ENCODE measurements at regions not wholly inside any gene's neighbourhood (a gene's known extent, or its start where the extent isn't known, plus 50 kb on each side); places are given as distances from the start of the nearest gene placed in this dataset.

DNA sequence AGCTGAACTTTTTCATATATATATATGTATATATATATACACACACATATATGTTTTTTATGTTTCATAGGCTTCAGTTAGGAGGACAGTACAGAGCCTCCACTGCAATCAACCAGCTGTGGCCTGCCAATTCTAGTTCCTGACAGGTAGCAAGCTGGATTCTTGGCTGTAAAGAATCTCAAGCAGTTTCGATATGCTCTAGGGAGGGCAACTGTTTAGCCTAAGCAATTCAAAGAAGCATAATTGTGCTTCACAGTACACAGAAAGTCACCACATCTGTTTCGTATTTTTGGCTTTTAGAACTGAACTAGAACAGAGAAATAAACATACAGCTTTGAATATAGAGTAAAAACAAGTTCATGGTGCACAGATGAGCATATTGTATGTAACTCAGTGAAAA is 152.4 kb upstream of the ARRDC3 start:
- Histone ChIP-seq H3K9me3 (no peaks in the 10 kb centered on the region), H3K27me3 (no peaks in the 10 kb centered on the region), H3K4me3 (replicated peaks in 1 of 3) (no peak overlapping the region), H3K36me3 (no peaks in the 10 kb centered on the region), H3K4me1 (no peaks in the 10 kb centered on the region), H3K27ac (no peak overlapping the region)
- TF ChIP-seq, protein P1, sequence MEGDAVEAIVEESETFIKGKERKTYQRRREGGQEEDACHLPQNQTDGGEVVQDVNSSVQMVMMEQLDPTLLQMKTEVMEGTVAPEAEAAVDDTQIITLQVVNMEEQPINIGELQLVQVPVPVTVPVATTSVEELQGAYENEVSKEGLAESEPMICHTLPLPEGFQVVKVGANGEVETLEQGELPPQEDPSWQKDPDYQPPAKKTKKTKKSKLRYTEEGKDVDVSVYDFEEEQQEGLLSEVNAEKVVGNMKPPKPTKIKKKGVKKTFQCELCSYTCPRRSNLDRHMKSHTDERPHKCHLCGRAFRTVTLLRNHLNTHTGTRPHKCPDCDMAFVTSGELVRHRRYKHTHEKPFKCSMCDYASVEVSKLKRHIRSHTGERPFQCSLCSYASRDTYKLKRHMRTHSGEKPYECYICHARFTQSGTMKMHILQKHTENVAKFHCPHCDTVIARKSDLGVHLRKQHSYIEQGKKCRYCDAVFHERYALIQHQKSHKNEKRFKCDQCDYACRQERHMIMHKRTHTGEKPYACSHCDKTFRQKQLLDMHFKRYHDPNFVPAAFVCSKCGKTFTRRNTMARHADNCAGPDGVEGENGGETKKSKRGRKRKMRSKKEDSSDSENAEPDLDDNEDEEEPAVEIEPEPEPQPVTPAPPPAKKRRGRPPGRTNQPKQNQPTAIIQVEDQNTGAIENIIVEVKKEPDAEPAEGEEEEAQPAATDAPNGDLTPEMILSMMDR (IDR thresholded peaks at IDR 0.05) = no peak
- no peak for TF ChIP-seq POLR2A (IDR thresholded peaks at IDR 0.05)
- intact Hi-C loops (cut with DNase I) = no loop called here
- no peak for DNase-seq
- WGBS, 2 donors = 41 to 49% methylated on average over 2 of the region's 2 CpGs

DNA sequence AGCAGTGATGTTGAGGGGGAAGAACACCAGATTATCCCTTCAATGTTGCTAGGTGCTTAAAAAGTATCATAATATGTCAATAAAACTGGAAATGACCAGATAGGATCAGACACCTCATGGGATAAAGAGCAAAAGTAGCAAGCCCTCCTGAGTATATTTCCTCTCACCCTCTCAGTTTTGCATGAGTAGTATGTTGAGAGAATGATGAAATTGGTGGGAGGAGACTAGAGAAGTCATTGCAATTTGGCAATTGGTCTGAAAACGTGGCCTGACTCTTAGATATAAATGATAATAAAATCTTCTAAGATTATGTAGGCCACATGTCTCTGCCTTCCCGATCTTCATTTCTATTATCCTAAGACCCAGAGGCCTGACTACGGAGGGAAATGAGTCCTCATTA is 151.2 kb upstream of the ARRDC3 start:
- intact Hi-C loops (cut with DNase I) = no loop called here

DNA sequence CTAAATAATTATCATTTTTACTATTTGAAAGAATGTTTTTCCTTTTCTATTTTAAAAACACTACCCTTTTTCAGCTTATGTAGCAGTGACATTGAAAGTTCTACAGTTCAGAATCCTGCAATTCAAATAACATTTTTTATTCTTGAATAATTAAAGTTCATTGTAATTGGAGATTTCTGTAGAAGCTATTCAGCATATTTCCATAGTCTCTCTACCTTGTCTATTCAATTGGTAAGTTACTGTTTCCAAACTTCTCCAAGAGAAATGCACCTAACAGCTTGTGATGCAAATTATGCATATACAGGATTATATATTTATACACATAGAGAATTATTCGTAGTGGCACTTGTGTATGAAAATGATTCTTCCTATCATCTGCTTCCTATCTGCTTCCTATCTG is 149.7 kb upstream of the ARRDC3 start:
- H3K27me3 ChIP-seq = no peaks in the 10 kb centered on the region
- no peaks in the 10 kb centered on the region for H3K9me3 ChIP-seq
- no peak for TF ChIP-seq POLR2A (IDR thresholded peaks at IDR 0.05)
- TF ChIP-seq, protein P1 (IDR thresholded peaks at IDR 0.05) = no peak
- intact Hi-C loops (cut with DNase I) = no loop called here
- H3K27ac ChIP-seq = no peak overlapping the region
- H3K4me1 ChIP-seq = no peaks in the 10 kb centered on the region
- no peak overlapping the region for H3K4me3 ChIP-seq (replicated peaks in 1 of 3)
- DNase-seq = no peak
- WGBS, 2 donors = 86 to 88% methylated on average over 1 of the region's 1 CpG
- H3K36me3 ChIP-seq = no peaks in the 10 kb centered on the region

More for the DNA sequence above, 151.2 kb upstream of the ARRDC3 start:
- no peak overlapping the region for H3K27ac ChIP-seq
- WGBS, 2 donors = 79% methylated on average over 3 of the region's 3 CpGs
- TF ChIP-seq, protein P1 (IDR thresholded peaks at IDR 0.05) = no peak
- no peak for TF ChIP-seq POLR2A (IDR thresholded peaks at IDR 0.05)
- no peaks in the 10 kb centered on the region for H3K36me3 ChIP-seq
- no peaks in the 10 kb centered on the region for H3K4me1 ChIP-seq
- no peak for DNase-seq
- H3K4me3 ChIP-seq (replicated peaks in 1 of 3) = no peak overlapping the region
- H3K27me3 ChIP-seq = no peaks in the 10 kb centered on the region
- no peaks in the 10 kb centered on the region for H3K9me3 ChIP-seq

DNA sequence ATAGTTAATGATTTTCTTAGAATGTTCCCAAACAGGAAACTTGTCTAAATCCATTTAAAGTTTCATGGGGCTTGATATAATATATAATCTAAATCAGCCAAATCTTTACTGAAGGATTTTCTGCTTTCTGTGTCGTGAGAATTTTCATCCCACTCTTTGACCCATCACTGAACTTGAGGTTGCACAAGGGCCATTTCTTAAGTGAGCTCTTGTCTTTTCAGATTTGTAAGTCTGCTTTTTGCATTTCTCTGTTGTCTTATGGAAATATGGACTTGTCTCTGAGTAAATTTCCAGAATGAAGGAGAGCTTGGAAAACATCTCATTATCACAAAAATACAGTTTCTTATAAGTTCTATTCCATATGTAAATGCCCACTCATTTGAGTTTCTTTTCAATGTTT is 149.2 kb upstream of the ARRDC3 start:
- Histone ChIP-seq H3K27ac (no peak overlapping the region), H3K36me3 (no peaks in the 10 kb centered on the region), H3K27me3 (no peaks in the 10 kb centered on the region), H3K4me3 (replicated peaks in 1 of 3) (no peak overlapping the region), H3K9me3 (no peaks in the 10 kb centered on the region), H3K4me1 (no peaks in the 10 kb centered on the region)
- no peak for DNase-seq
- TF ChIP-seq POLR2A (IDR thresholded peaks at IDR 0.05) = no peak
- TF ChIP-seq, protein P1 (IDR thresholded peaks at IDR 0.05) = no peak
- WGBS, 2 donors = 60 to 67% methylated on average over 1 of the region's 1 CpG
- intact Hi-C loops (cut with DNase I) = no loop called here

DNA sequence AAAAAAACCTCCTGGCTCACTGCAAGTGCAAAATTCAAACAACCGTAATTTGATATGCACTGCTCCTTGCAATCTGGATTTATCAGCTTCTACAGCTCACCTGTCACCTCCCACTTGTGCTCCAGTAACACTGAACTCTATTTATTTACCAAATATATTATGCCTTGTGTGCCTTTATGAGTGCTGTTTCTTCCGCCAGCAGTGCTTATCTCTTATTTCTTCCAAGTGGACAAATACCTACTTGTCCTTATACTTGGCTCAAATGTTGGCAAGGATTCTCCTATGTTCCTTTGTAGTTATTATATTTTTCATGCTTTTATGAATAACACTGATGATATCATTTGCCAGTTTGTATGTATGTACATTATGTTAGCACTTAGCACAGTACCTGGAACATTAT is 145.7 kb upstream of the ARRDC3 start:
- no peaks in the 10 kb centered on the region for H3K27me3 ChIP-seq
- no peaks in the 10 kb centered on the region for H3K36me3 ChIP-seq

More for the DNA sequence above, 145.7 kb upstream of the ARRDC3 start:
- intact Hi-C loops (cut with DNase I) = no loop called here
- TF ChIP-seq, protein P1 (IDR thresholded peaks at IDR 0.05) = no peak
- no peak for DNase-seq
- Histone ChIP-seq H3K4me3 (replicated peaks in 1 of 3) (no peak overlapping the region), H3K27ac (no peak overlapping the region), H3K9me3 (no peaks in the 10 kb centered on the region), H3K4me1 (no peaks in the 10 kb centered on the region)
- WGBS, 2 donors = 85 to 94% methylated on average over 2 of the region's 2 CpGs

All from thyroid gland (tissue), 4 donors.